ENCODE measurements at regions not wholly inside any gene's neighbourhood (a gene's known extent, or its start where the extent isn't known, plus 50 kb on each side); places are given as distances from the start of the nearest gene placed in this dataset.

DNA sequence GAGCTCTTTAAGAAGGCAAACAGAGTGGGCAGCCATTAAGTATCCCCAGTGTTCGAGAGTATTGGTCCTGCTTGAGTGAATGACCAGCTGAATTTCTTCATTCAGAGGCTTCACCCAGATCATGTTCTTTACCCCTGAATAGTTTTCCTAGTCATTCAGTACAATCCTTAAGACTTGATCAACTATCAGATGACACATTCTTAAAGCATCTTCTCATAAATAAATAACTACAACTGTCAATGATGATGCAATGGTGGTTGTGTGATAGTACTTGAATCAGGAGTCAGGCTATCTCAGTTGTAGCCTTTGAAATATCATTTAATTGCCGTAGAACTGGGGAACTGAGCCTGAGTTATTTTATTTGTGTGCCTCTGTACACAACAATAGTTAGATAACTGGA, 416.8 kb upstream of the CCL2 start:
- H3K27me3 ChIP-seq, result peaks cover 0 to 18% of the 10 kb centered on the region in 2 donors
- H3K27ac ChIP-seq, result no peak overlapping the region
- TF ChIP-seq, protein P1, sequence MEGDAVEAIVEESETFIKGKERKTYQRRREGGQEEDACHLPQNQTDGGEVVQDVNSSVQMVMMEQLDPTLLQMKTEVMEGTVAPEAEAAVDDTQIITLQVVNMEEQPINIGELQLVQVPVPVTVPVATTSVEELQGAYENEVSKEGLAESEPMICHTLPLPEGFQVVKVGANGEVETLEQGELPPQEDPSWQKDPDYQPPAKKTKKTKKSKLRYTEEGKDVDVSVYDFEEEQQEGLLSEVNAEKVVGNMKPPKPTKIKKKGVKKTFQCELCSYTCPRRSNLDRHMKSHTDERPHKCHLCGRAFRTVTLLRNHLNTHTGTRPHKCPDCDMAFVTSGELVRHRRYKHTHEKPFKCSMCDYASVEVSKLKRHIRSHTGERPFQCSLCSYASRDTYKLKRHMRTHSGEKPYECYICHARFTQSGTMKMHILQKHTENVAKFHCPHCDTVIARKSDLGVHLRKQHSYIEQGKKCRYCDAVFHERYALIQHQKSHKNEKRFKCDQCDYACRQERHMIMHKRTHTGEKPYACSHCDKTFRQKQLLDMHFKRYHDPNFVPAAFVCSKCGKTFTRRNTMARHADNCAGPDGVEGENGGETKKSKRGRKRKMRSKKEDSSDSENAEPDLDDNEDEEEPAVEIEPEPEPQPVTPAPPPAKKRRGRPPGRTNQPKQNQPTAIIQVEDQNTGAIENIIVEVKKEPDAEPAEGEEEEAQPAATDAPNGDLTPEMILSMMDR (IDR thresholded peaks at IDR 0.05), result no peak
- ATAC-seq (no peak), DNase-seq (no peak)
- H3K9me3 ChIP-seq, result no peaks in the 10 kb centered on the region
- H3K36me3 ChIP-seq, result no peaks in the 10 kb centered on the region
- H3K4me3 ChIP-seq, result no peak overlapping the region
- intact Hi-C loops (cut with DNase I), result no loop called here
- H3K4me1 ChIP-seq, result no peaks in the 10 kb centered on the region

DNA sequence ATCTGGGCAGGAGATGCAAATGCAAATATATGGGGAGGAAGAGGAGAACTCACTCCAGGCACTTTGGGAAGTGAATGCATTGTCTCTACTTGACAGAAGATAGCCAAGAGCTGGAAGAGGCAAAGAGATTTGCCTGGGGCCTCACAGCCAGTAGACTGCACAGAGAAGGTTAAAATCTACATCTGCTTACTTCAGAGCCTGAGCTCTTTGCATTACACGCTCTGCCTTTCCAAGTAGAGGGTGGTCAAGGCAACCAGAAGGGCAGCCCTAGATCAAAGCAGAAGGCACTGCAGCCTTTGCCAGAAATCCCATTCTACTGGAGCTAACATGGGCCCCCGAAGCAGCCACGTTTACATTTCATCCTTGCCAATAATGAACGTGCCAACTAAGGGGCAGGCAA, 407.2 kb upstream of the CCL2 start:
- H3K36me3 ChIP-seq, result no peaks in the 10 kb centered on the region
- no peaks in the 10 kb centered on the region for H3K27me3 ChIP-seq
- ATAC-seq, result no peak
- no peak overlapping the region for H3K4me3 ChIP-seq
- H3K4me1 ChIP-seq, result no peaks in the 10 kb centered on the region
- H3K9me3 ChIP-seq, result no peaks in the 10 kb centered on the region
- no peak overlapping the region for H3K27ac ChIP-seq
- no peak for DNase-seq
- TF ChIP-seq, protein P1 (IDR thresholded peaks at IDR 0.05), result no peak
- intact Hi-C loops (cut with DNase I), result no loop called here

DNA sequence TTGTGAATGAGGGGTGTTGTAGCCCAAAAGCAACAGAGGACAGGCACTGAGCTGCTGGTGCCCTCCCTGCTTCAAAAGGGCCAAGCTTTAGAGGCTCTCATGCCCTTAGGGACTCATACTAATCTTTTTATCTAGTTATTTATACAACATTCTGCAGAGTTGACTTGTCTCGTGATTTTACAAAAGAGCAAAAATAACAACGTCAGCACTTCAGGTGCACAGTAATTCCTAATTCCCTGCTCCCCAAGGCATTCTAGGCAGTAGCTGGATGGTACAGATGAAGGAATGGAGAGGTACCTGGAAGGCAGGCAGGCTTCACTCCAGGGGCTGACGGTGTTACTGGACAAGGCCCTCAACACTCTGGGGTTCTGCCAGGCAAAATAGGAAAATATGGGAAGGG, 406.7 kb upstream of the CCL2 start:
- no peak for ATAC-seq
- Histone ChIP-seq H3K27ac (no peak overlapping the region), H3K36me3 (no peaks in the 10 kb centered on the region), H3K9me3 (no peaks in the 10 kb centered on the region), H3K4me3 (no peak overlapping the region), H3K27me3 (no peaks in the 10 kb centered on the region), H3K4me1 (no peaks in the 10 kb centered on the region)
- TF ChIP-seq, protein P1 (IDR thresholded peaks at IDR 0.05), result no peak
- intact Hi-C loops (cut with DNase I), result no loop called here
- DNase-seq, result no peak

DNA sequence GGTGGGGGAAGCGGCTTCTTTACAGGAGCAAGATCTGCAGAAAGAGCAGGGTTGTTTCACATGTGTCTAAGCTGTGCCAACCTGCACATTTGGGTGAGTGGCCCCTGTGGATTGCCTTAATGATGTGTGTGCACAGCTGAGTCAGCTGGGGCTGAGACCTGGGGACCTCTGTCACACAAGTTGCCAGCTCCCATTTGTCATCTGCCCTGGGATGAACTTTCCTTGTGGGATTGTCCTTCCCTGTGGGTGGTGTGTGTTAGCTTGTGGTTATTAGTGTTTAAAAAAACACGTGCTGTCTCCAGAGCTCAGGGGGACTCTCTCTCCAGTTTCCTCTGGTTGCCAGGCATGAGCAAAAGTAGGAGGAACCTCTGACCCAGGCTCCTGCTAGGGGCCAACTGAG, 400.5 kb upstream of the CCL2 start:
- DNase-seq (no peak), ATAC-seq (no peak)
- intact Hi-C loops (cut with DNase I), result no loop called here
- Histone ChIP-seq H3K4me3 (no peak overlapping the region), H3K9me3 (no peaks in the 10 kb centered on the region), H3K27ac (no peak overlapping the region), H3K36me3 (no peaks in the 10 kb centered on the region), H3K27me3 (peaks cover 0 to 24% of the 10 kb centered on the region in 2 donors), H3K4me1 (no peaks in the 10 kb centered on the region)
- TF ChIP-seq, protein P1 (IDR thresholded peaks at IDR 0.05), result no peak

DNA sequence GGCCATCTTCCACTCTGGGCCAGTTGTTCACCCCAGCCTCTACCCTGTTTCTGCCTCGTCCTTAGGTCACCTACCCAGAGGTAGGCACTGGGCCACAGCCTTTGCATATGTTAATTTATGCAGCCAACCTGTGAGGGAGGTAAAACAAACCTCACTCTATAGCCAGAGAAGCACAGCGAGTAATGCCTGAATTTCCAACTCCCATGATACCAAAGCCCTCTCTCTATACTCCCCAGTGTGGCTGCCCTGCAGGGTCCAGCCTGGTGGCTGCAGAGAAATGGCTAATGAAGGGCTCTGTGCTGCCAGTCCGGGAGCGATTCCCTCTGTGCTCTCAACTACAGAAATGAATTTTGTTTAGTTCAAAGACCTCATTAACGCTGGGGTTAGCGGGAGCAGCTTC, 397.0 kb upstream of the CCL2 start:
- TF ChIP-seq, protein P1 (IDR thresholded peaks at IDR 0.05), result no peak
- DNase-seq, result no peak
- Histone ChIP-seq H3K4me3 (no peak overlapping the region), H3K27ac (no peak overlapping the region), H3K36me3 (no peaks in the 10 kb centered on the region), H3K4me1 (no peaks in the 10 kb centered on the region), H3K9me3 (no peaks in the 10 kb centered on the region), H3K27me3 (peaks cover 0 to 42% of the 10 kb centered on the region in 2 donors)
- intact Hi-C loops (cut with DNase I), result no loop called here
- ATAC-seq, result no peak

Data from left lung (tissue), 4 donors.